NB4 (cell line): ENCODE measurements at regions not wholly inside any gene's neighbourhood (a gene's known extent, or its start where the extent isn't known, plus 50 kb on each side); places are given as distances from the start of the nearest gene placed in this dataset.

Source experiments
- POLR2A ChIP-seq: IDR thresholded peaks from 2 replicates; pipeline ENCODE4 v1.6.1; 2011; ENCODE audit warnings: mild to moderate bottlenecking; ENCODE audit not compliant: insufficient read length; ENCODE audit errors: extremely low read depth
- TF ChIP-seq, protein P1 (sequence below): IDR thresholded peaks from 2 replicates; pipeline ENCODE4 v1.6.1; 2011; ENCODE audit warnings: low read depth, low read length
- TF ChIP-seq, protein P2 (sequence below): IDR thresholded peaks from one replicate; pipeline ENCODE4 v1.5.1; 2012; ENCODE audit warnings: low read depth, low read length

DNA sequence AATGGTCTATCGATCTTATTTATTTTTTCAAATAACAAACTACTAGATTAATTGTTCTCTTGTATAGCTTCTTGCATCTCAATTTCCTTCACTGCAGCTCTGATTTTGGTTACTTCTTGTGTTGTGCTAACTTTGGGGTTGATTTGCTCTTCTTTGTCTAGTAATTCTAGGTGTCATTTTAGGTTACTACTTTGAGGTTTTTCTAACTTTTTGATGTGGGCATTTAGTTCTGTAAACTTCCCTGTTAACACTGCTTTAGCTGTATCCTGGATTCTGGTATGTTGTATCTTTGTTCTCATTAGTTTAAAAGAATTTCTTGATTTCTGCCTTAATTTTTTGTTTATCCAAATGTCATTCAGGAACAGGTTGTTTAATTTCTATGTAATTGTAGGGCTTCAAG lies 1188.0 kb downstream of the DNAJB9 start:
- TF ChIP-seq, protein P1, sequence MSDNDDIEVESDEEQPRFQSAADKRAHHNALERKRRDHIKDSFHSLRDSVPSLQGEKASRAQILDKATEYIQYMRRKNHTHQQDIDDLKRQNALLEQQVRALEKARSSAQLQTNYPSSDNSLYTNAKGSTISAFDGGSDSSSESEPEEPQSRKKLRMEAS = no peak
- TF ChIP-seq, protein P2, sequence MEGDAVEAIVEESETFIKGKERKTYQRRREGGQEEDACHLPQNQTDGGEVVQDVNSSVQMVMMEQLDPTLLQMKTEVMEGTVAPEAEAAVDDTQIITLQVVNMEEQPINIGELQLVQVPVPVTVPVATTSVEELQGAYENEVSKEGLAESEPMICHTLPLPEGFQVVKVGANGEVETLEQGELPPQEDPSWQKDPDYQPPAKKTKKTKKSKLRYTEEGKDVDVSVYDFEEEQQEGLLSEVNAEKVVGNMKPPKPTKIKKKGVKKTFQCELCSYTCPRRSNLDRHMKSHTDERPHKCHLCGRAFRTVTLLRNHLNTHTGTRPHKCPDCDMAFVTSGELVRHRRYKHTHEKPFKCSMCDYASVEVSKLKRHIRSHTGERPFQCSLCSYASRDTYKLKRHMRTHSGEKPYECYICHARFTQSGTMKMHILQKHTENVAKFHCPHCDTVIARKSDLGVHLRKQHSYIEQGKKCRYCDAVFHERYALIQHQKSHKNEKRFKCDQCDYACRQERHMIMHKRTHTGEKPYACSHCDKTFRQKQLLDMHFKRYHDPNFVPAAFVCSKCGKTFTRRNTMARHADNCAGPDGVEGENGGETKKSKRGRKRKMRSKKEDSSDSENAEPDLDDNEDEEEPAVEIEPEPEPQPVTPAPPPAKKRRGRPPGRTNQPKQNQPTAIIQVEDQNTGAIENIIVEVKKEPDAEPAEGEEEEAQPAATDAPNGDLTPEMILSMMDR = no peak
- no peak for TF ChIP-seq POLR2A
